ENCODE measurements at regions not wholly inside any gene's neighbourhood (a gene's known extent, or its start where the extent isn't known, plus 50 kb on each side); places are given as distances from the start of the nearest gene placed in this dataset.

DNA sequence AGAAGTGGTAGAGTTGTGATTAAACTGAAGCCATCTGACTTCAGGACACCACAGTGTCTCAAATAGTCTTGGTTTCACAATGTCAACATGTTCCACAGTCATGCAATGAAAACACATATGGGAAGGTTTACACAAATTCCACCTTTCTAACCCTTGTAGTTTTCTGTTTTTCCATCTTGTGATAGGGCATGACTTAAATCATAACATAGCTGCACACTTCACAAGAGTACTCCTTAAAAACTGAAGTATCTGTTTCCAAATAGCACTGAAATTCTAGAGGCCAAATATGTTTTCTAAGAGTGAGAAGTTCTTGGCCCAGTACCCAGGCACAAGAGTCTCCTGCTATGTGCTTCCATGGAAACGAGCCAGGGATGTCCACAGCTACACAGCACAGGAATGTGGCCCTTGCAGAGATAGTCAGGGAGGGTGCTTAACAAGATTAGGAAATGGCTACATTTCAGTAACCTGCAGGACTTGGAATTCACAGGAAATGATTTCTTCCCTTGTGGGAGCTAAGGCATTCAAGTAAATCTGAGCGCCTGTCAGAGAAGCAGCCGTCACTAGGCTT lies 269.1 kb downstream of the NDFIP2 start:
- DNase-seq = no peak

DNA sequence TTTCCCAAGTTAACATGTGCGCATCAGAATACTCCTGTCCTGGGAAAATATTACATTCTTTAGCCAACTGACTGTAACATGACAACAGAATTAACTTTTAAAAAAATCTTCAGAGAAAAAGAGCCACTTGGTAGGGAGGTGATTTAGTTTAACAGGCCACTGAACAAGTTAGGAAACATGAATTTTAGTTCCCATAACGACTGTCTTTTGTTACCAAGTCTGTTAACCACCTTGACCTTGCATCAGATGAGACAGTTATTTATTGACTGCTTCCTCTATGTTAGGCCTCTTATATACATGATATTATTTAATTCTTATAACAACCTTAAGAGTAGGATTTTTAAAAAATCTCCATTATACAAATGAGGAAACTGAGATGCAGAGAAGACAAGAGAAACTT lies 268.6 kb downstream of the NDFIP2 start:
- no peak for DNase-seq

DNA sequence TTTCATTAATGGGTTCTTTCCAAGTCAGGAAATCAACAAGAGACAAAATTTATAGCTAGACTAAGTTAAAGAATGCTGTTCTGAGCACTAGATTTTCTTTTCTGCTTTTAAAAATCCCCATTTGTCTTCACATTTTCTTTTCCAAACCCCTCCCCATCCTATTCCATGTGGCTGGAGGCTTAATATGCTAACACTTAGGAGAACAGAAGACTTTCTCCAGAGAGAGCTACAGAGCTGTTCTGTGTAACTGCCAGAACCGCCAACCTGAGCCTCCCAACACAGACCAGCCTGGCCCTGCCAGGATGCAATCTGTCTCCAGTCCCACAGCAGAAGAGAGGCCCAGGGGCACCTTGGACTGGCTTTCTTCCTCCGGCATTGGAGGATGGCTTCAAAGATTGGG lies 264.1 kb downstream of the NDFIP2 start:
- DNase-seq = no peak

DNA sequence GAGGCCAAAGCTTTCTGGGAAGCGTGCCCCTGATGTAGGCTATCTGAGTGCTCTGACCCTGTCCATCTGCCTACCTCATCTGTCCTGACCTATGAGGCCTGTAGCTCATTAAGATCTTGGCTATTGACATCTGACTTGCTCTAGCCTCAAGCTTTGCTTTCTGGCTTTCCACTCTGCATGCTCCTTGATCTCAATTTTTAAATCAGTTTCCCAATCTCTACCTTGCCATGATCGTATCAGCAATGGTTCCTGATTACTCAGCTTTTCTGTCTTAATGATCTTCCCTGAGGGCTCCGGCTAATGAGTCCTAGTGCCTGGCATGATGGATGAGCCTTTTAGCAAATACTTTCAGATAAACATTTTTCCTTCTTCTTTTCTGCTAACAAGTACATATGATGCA lies 262.0 kb downstream of the NDFIP2 start:
- no peak for DNase-seq

DNA sequence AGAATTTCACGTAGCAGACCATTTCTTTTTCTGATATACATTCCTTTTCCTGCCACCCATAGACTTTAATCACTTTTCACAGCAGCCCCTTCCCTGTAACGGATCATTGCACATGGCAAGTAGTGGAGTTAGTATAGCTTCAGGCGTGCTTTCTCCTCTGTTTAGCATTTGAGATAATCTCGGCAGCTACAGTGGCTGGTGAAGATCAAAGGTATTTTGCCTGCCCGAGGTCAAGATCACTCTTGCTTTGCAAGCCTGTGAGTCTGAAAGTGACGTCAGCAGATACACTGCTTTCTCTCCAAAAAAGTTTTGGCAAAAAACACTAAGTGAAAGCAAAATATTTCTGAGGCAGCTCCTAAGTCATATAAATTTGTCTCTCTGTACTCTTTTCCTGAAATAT lies 260.0 kb downstream of the NDFIP2 start:
- DNase-seq = no peak

DNA sequence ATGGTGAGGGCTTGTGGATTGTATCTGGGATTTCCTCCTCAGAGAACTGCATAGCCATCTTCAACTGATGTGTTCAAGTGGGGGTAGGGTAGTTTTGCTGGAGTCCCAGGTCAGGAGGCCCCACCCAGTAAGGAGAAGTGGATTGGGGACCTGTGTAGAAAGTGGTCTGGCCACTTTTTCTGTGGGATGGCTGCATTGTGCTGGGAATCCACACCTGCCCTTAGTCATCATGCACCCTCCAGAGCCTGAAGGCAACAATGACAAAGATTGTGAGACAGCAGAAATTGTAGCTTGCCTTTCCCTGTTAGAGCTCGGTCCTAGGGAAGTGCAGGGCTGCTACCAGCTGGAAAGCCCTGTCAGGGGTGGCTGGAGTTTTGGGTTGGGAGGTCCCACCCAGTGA lies 255.4 kb downstream of the NDFIP2 start:
- DNase-seq = no peak

DNA sequence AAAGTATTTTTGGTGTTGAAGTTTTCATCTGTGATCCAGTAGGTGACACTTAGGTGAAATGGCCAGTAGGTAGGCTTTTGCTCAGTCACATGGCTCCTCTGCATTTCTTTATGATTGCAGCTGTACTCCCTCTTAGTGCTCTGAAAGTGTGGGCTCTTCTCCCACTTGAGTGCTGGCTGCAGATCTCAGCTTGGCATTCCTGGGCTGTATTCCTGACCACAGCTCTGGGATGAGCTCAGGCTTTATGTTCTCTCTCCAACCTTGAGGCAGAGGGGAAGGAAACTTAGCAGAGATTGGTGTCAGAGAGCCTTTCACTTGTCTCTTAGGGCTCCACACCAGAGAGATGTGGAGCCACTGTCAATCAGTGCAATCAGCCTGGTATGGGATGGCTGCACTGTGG lies 254.3 kb downstream of the NDFIP2 start:
- DNase-seq = no peak

DNA sequence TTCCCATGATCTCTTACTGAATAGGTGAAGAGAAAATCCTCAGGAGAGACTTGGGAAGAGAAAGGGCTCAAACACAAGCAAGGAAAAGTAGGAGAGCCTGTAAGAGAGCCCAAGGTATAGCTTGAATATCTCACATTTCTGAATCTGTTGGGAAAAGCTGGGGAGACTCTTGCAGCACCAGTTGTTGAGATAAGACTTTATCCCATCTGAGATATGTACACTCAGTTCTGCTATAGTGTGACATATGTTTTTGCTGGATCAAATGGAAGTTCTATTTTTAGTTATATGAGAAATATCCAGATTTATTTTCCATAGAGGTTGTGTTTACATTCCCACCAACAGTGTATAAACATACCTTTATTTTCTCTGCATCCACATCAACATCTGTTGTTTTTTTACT lies 246.1 kb downstream of the NDFIP2 start:
- DNase-seq = no peak

DNA sequence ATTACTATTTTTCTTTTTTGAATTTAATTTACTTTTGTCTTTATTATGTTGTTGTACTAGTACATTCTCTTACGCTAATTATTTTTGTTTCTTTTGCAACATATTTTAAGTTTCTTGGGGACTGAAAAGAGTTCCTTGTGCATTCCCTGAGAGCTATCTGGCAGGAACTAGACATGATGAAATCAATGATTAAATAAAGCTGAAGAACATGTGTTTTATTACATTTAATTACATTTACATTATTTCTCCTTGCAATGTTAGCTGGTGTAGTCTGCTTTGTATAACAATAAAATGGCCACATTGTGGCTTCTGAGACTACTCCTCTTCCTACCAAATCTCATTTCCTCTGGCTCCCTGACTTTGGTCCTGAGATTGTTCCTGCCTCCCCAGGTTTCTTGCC lies 244.9 kb downstream of the NDFIP2 start:
- DNase-seq = no peak

DNA sequence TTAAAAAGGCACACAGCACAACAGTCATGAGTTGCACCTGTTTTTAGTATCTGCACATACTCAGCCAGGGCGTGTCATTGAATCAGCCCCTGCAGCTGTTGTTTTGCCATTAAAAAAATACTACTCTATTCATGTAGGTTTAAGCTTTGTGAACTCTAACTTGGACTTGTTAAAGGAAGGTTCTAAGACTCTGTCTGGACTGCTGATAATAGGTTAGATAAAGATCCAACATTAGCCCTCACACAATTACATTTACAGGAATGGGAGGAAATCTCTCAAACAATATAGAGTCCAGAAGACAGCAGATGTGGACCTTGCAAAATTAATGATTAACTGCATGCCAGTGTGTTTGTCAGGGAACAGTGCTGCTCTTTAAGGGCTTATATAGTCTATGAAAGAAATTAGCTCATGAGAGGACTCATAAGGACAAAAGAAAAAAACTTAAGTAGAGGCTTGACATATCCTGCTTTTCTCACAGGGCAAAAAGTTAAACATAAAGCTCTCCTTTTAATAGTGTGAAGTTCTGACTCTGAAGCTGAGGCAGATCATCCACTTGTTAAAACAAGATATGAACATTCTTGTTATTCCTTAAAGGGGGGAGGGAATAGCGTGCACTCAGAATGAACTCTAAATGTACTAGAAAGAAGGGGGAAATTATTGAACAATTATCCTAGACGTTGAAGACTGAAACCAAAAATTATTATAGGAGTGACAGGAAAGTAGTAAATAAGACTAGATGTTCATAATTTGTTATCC lies 243.6 kb downstream of the NDFIP2 start:
- DNase-seq = no peak

DNA sequence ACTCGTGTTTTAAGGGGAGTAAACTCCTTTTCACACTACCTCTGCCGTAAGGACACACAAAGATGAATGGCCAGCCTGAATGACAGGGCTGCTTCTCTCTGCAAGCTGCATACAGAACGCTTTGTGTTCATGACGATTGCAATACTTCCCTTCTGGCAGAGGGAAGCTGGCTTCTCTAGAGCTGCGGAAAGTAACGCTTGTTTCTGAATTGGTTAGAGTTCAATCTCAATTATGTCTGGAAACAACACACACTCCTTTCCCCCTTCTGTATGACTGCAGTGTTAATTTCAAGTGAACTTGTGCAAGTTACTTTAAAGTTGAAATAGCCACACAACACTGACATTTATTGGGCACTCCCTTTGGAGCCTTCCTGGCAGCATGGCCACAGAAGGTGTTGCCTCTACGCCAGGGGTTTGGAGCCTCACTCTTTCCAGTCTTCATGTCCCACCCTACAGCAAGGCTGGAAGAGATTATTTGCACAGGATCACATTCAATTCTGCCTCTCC lies 242.6 kb downstream of the NDFIP2 start:
- no peak for DNase-seq

DNA sequence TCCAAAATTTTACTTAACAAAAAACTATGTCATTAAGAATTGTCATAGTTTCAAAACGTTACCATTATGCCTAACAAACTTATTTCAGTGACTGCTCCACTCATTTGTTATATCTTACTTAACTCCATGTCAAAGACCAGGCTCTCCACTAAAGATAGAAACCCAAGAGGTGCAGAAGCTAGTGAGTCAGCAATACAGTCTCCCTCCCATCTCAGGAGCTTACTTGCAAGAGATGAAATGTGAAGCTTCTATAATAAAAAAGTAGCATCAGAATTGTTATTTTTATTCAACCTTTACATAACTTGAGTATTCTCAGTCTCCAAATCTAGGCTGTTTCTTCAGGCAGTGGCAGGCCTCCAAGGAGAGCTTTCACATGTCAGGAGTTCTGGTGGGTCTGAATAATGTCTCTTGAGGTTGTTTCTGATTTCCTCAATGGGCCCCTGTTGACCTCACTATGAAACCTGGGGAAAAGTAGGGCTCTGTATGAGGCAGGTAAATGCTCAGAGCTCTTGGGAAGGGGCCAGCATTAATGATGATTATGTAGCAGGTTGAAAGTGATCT lies 242.0 kb downstream of the NDFIP2 start:
- DNase-seq = no peak

DNA sequence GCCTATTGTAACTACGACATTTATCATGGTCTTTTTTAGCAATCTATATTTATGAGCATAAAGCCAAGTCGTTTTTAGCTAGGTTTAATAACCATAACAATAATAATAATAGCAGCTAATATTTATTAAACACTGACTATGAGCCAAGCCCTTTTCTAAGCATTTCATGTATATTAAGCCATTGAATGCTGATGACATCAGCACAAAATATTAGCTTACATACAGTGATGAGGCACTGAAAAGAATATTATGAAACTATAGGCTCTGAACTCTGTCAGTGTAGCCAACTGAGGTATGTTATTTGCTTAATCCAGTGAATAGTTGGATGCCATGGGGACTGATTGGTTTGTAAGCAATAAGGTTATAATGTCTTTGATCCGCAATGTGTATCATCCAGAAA lies 235.2 kb downstream of the NDFIP2 start:
- DNase-seq = no peak

DNA sequence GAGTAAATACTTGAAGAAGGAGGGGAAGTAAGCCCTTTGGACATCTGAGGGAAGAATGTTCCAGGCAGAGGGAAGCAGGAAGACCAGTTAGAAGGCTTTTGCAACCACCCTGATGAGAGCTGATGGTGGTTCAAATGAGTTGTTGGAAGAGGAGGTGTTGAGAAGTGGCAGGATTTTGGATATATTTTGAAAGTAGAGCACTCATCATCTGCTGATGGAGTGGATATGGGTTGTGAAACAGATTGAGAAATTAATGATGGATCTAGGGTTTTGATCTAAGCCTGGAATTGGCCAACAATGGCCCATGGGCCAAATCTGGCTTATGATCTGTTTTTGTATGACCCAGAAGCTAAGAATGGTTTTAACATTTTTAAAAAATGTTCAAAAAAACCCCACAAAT lies 230.7 kb downstream of the NDFIP2 start:
- no peak for DNase-seq

DNA sequence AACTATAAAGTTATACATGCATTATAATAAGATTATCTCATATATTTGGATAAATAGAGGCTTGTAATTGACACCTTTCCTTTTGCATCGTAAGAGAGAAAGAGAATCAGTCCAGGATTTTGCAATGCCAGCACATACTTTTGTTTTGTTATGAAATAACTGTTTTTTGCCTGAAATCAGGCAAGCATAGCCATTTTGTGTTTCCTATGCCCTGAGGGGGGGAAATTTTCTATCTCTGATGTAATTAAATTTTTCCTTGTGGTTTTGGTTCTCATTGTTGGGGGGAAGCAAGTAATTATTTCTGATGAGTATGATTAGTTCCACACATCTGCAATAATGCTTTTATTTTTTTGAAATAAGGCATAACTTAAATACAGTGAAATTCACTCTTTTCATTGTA lies 229.4 kb downstream of the NDFIP2 start:
- no peak for DNase-seq

DNA sequence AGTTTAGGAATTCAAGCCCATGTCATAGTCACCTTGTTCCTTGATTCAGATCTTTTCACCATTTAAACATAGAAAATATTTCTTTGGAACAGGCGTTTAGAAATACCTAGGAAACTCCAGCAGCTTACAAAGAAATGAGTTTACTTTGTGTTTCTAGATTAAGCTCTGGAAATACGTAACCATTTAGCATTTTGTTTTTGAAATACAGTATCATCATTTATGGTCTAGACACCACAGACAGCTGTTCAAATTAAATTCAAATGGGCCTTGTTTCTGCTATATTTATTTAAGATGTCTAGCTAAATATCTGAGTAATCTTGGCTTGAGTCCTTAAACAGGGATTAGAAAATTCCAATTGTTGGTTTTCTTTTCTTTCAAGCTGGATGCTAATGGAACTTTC lies 228.5 kb downstream of the NDFIP2 start:
- no peak for DNase-seq

DNA sequence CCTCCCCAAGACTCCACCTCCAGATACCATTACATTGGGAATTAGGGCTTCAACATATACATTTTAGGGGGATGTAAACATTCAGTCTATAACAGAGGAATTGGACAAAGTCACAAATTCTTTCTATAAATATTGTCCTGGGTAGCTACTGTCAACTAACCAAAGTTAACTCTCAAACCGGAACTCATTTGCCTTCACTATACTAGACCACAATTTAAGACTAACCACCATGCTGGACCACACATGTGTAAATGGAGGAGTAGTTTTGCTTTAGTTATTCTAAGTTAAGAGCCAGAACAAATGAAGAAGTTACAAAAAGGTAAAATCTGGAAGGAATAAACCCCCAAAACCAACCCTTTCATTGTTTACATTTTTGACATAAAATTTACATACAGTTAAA lies 222.8 kb downstream of the NDFIP2 start:
- no peak for DNase-seq

DNA sequence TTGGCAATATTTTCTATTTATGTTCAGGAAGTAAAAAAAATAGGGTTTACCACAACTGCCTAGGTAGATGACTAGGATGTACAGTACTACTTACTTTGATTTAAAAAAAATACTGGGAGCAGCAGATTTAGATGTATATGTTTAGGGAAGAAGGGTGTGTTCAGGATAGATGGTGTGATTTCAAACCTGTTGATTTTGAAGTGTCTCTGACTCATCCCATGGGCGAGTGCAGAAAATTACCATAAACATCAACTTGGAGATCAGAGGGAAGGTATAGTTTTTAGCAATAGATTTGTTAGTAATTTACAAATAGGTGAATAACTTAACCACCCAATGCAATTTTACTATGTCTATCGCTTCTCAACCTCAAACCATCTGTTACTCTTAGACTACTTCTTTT lies 214.8 kb downstream of the NDFIP2 start:
- DNase-seq = no peak

DNA sequence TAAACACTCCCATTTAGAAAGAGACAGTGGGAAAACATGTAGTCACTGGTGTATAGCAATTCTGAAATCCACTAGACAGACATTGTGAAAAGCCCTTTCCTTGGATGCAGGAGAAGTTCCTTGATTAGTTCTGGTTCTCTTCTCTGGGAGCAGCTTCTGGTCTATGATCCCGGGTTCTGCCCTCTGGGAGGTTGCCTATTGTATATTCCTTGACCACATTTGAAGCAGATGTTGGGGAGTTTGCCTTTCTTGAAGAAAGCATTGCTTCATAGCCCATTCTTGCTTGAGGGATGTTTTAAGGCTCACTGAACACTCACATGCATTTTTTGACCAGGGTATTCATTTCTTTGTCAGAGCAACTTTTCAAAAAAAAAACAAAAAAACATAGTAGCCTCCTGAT lies 211.9 kb downstream of the NDFIP2 start:
- no peak for DNase-seq

DNA sequence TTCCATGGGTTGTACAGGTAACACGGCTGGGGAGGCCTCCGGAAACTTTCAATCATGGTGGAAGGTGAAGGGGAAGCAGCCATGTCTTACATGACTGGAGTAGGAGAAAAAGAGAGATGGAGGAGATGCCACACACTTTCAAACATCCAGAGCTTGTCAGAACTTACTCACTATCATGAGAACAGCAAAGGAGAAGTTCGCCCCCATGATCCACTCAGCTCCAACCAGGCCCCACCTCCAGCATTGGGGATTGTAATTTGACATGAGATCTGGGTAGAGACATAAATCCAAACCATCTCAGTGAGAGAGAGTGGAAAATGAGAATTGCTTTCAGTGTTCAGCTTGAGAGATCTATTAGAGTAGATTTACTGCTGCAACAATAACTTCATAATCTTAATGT lies 210.9 kb downstream of the NDFIP2 start:
- DNase-seq = no peak

DNA sequence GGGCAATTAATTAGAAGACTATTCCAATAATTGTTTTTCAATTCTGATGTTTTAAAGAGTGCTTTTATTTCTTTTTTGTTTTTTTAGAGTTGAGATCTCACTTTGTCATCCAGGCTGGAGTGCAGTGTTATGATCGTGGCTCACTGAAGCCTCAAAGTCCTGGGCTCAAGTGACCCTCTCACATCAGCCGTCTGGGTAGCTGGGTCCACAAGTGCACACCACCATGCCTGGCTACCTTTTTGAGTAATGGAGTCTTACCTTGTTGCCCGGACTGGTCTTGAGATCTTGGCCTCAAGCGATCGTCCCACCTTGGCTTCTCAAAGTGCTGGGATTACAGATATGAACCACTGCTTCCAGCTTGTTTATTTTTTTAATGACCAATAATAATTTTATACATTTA lies 207.8 kb downstream of the NDFIP2 start:
- no peak for DNase-seq

DNA sequence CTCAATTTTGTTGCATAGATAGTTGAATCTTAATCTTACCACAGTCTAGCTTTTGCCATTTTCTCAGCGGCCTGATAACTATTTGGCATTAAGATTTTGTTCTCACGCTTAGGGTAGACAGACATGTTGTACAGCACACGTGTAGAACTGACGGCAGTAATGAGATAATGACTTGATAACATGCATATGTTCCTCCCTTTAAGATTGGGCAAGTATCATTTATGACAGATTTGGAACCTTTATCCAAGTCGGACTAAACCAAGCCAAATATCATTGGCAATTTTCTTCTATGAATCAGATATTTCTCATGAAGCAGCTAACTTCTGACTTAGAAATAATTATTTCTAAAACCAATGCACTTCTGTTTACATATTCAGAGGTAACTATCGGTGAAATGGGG lies 205.5 kb downstream of the NDFIP2 start:
- no peak for DNase-seq

DNA sequence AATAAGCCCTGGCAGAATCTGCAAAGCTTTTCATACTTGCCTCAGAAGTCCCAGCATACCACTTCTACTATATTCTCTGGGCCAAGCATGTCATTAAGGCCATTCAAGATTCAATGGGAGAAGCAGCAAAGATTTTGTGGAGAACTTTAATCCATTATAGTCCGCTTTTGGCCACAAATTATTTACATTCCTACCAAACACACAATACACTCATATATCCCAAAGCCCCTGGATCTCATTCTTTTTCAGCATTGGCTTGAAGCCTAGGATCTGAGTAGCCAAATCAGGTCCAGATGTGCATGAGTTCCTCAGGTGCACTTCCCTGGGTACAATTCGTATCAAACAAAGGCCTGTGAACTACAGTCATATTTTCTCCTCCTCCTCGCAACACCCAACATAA lies 203.4 kb downstream of the NDFIP2 start:
- no peak for DNase-seq

DNA sequence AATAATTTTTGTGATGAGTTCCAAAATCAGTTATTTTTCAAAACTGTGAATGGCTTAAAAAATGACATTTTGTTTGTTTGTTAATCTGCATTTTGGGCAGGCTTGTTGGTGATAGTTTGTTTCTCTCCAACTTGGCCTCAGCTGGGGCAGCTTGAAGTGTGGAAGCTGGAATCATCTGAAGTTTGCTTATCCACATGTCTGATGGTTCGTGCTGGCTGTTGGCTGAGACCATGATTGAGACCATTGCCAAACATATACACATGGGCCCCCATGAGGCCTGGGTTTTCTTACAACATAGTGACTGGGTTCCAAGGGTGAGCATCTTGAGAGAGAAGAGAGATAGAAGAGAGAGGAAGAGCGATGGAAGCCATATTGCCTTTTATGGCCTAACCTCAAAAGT lies 201.2 kb downstream of the NDFIP2 start:
- no peak for DNase-seq

DNA sequence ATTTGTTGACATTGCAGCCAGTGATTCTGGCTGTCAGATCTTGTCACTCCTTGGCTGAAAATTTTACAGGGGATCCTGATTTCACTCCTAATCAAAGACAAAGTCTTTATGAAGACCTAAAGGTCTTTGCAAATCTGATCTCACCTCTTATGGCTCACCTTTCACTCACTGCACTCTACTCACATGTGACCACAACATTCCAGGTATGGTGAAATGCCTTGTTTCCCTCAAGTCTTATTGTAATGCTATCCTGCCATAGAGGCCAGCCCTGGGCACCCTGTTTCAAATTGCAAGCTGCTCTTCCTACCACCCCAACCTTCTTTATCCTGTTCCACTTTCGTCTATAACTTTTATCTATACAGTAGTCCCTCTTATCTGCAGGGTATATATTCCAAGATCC lies 200.1 kb downstream of the NDFIP2 start:
- no peak for DNase-seq
